ENCODE measurements at regions not wholly inside any gene's neighbourhood (a gene's known extent, or its start where the extent isn't known, plus 50 kb on each side); places are given as distances from the start of the nearest gene placed in this dataset.

GRCh38 chr12:75646329-75647210 lies 135.2 kb upstream of the KRR1 start:
- TF ChIP-seq POLR2AphosphoS5 (IDR thresholded peaks at IDR 0.05; ENCODE audit: low read depth, low read length) (no peak), SIN3A (IDR thresholded peaks at IDR 0.05; ENCODE audit: borderline replicate concordance, insufficient read depth, low read length) (no peak), TAF1 (IDR thresholded peaks at IDR 0.05; ENCODE audit: borderline replicate concordance, insufficient read depth, low read length) (no peak), REST (IDR thresholded peaks at IDR 0.05; ENCODE audit: insufficient read depth in 1 of 2, low read depth in 2 of 2, low read length in 2 of 2) (no peak)

All from PFSK-1 (cell line).